ENCODE measurements at regions not wholly inside any gene's neighbourhood (a gene's known extent, or its start where the extent isn't known, plus 50 kb on each side); places are given as distances from the start of the nearest gene placed in this dataset.

DNA sequence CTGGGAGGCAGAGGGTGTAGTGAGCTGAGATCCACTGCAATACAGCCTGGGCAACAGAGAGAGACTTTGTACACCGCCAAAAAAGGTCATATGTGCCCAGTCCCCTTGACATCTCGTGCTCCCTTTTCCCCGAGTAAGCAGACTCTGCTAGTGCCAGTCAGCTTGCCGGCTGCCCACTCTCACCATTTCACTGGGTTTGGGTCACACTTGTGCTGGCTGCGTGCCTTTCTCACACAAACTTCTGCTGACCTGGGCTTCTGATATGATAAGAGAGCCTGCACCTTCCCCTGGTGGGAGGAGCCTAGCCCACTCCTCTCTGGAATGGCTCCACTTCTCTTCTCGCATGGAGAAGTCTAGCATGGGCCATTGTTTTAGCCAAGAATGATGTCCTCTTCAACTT lies 53.4 kb downstream of the MPP7 start:
- TF ChIP-seq CTCF (IDR thresholded peaks at IDR 0.05; ENCODE audit: low read depth, low read length) (no peak), EZH2phosphoT487 (IDR thresholded peaks at IDR 0.05; ENCODE audit: low read depth) (no peak)
